HG03159 (cell line): ENCODE measurements at regions not wholly inside any gene's neighbourhood (a gene's known extent, or its start where the extent isn't known, plus 50 kb on each side); places are given as distances from the start of the nearest gene placed in this dataset.
"Not testable (repeated sequence)": the region's sequence is repeated elsewhere in the genome, so short reads cannot be mapped to it uniquely, and the experiment has no call there.

ENCODE experiments used
- ATAC-seq: cut with Tn5 transposase; IDR thresholded peaks from one replicate; pipeline ENCODE4 v1.9.1; 2021; ENCODE audit warnings: mild to moderate bottlenecking, moderate library complexity; ENCODE audit not compliant: unreplicated experiment

DNA sequence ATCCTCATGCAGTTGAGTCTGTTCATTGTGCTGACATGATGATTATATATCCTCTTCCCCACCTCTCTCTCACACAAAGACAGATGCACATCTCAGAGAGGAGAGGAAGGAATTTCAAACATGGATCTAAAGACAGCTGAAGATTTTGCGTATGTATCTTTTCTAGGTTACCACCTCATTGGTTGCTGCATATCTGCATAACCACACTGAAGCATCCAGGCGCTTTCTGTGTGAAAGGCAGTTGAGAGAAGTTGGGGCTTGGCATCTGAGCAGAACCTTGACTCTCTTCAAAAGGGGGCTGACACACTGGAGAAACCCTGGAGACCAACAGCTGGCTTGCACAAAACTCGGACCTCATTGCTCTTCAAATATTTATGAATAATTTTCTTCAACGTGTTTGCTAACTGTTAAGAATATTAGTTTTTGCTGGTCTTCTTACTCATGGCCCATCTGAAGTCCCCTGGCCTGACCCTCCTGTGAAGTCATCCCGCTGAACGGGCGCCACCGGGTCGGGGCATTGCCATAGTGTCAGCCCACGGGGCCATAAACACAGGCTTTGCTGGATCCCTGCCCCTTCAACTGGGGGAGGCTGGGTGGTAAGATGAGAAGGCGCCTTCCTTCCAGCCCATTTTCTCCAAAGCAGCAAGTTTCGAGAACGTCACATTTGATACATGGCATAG, 593.2 kb upstream of the CLINT1 start:
- ATAC-seq: no peak

- ATAC-seq: no peak
Measured at GRCh38 chr5:158451203-158451992, 592.5 kb upstream of the CLINT1 start.

GRCh38 chr5:158450751-158451171, 591.8 kb upstream of the CLINT1 start:
- ATAC-seq: no peak

- not testable (repeated sequence) for ATAC-seq
Measured at GRCh38 chr5:158446761-158447160, 587.8 kb upstream of the CLINT1 start.

- not testable (repeated sequence) for ATAC-seq
Measured at GRCh38 chr5:158439204-158439603, 580.3 kb upstream of the CLINT1 start.

DNA sequence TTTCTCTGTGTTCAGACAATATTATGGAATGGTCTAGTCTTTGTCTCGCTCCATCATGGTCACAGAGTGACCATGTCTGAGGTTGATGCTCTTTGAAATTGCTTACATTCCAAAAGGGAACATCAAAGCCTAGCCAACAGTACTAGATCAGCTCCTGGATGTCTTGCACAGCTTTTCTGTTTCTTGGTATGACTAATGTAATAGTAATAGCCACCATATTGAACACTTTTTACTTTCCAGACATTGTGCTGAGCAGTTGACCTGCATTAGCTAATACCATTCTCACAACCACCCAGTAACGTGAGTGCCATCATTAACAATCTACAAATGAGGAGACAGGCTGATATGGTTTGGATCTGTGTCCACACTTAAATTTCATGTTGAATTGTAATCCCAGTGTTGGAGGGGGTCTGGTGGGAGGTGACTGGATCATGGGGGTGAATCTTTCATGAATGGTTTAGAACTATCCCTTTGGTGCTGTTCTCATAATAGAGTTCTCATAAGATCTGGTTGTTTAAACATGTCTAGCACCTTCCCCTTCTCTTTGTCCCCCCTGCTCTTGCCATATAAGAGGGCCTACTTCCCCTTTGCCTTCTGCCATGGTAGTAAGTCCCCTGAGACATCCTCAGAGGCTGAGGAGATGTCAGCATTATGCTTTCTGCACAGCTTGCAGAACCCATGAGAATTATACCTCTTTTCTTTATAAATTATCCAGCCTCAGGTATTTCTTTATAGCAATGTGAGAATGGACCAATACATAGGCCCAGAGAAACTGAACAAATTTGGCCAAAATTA, 577.5 kb upstream of the CLINT1 start:
- ATAC-seq: no peak

DNA sequence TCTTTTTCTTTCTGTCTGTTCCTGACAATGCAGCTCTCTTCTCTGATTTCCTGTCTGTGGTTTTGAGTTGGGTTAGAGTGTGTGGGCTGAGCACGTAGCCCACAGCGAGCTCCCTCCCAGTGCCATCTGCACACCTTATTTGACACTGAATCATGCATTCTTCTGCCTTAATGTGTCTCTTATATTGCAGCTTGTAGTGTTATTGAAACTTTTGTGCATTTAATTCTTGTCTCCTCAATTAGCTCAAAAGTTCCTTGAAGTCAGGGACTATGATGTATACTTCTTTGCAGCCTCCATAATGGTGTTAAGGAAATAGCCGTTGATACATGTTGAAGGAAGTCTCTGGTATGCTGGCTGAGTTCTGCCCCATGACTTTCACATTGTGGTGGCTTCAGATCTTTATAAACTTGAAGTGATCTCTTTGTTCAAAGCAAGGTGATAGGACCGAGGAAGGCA, 576.2 kb upstream of the CLINT1 start:
- ATAC-seq: peak; percentile 52

DNA sequence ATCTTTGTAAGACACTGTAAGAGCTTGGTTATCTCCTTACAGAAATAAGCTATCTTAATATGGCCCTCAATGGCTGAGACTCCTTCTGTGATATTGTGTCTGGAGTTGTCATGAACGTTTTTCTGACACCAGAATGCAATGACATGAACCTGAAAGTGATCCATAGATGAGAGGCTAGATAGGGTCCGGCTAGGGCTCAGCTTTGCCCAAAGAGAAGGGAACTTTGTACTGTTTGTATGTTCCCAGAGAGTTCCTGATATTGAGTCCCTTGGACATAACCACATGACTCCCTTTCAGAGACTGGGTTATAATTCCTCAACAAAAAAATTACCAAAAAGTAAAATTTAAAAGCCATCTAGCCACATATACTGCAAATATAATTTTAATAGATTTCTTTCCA, 575.8 kb upstream of the CLINT1 start:
- no peak for ATAC-seq

DNA sequence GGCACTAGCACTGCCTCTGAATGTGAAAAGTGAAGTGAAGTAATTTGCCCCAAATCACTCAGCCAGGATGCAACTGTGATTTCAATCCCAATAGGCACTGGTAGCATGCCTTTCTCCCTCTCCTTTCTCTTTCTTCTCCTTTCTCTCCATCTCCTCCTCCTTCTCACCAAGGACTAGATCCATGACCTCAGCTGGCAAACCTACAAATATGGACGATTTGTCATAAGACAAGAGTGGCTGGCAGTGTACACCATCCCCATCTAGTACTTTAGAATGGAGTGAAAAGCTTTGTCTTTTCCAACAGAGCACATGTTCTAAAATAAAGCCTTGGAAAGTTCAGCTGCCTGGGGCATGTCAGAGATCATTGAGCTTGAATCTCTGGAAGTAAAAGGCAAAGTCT, 574.7 kb upstream of the CLINT1 start:
- ATAC-seq: no peak

DNA sequence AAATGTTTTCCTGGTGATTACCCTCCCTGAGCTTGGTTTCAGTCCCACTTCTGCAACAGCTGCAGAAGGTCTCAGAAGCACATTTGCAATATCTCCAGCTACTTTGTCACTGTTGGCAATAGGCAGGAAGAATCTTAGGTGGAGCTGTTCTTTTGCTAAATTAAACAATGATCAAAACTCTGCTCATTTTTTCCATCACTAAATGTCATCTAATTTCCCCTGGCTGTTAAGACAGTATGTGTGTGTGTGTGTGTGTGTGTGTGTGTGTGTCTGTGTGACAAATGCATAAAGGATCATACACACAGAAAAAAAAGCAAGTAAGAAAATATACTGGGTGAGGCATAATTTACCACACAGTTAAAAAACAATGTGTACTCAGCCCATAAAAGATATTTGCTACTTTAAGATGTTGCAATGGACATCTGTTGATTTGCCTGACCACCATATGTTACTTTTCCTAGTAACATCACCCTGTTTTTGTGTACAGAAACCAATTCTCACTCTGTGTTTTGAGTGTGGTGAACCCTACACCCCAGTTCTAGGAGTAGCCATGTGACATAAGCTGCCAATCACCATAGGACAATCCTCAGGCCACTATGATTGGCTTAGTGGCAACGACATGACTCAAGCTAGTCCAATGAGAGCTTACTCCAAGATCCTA, 572.6 kb upstream of the CLINT1 start:
- peak; percentile 53 for ATAC-seq

- no peak for ATAC-seq
Measured at GRCh38 chr5:158430798-158431167, 571.8 kb upstream of the CLINT1 start.

DNA sequence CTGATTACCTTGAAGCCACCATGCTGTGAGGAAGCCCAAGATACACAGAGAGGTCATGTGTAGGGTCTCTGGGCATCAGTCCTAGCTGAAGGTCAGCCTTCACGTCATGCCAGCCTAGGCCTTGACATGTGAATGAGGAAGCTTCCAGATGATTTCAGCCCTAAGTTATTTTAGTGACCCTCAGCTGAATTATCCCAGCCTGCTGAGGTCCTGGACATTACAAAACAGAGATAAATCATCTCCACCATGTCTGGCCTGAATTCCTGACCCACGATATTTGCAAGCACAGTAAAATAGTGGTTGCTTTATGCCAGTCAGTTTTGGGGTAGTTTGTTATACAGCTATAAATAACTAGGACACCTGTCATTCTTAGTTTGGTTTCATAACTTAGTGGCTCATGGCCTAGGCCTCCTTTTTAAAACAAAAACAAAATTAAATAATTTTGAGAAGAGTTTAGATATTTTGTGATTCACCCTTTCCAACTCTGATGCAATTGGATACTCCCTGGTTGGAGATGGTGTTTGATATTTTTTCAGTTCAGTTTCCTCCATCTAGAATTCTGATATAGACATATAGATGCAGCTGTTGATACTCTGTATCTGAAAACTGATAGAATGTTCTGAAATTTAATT, 571.3 kb upstream of the CLINT1 start:
- ATAC-seq: no peak

GRCh38 chr5:158429564-158429963, 570.6 kb upstream of the CLINT1 start:
- ATAC-seq: no peak

DNA sequence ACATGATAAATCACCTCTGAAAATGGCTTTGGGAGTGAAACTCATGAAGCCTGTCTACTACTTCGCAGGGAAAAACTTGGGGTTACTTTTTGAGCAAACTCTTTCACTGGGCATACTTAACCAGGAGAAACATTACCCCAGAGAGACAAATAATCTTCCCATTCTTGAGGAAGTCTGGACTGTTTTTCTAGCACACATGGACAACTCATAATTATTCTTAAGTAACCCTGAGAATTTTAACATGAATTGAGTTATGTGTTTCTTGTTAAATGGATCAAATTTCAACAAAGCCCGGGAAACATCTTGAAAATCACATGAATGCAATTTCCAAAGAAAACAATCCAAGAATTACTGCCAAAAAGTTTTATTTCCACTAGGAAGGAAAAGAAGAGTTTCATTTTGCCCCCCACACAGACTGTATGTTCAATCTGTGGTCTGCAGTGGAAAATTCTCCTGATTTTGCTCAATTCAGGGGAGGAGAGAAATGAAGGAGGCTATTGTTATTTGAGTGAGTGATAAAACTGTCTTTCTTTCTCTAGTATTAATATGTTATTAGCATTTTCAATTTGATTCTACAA, 564.8 kb upstream of the CLINT1 start:
- ATAC-seq: no peak

DNA sequence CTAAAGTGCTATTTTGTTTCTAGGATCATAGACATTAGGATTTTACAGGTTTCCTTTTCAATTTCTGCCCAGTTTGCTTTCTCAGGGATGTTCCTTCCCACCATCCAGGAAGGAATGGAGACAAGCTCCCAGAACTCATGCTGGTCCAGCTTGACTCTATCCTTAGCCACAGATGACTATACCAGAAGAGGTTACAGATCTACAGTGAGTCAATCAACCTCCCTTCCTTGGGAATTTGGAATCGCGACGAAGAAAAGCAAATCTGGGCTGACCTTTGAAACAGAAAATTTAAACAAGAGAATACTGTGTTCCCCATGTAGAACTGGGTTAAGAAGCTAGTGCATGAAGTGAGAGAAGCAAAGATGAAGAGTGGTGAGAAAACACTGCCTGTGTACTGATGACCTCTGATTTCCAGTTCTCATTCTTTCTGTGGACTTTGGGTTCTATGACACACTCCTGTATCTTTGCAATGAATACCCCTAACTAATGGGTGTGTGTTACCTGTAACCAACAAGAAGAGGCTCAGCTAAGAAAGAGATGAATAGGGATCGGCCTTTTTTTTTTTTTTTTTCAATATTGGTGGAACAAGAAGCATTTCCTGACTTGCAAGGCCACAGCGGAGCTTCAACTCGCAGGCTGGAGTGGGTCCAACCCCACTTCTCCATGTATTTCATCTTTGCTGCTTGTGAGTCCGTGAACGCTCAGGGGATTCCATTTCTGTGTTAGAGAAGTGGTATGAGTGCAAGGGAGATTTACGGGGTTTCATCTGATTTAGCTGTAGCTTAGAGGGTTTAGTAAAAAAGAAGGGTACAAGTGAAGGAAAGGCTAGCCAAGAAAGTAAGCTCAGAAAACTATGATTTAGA, 563.9 kb upstream of the CLINT1 start:
- ATAC-seq: no peak

DNA sequence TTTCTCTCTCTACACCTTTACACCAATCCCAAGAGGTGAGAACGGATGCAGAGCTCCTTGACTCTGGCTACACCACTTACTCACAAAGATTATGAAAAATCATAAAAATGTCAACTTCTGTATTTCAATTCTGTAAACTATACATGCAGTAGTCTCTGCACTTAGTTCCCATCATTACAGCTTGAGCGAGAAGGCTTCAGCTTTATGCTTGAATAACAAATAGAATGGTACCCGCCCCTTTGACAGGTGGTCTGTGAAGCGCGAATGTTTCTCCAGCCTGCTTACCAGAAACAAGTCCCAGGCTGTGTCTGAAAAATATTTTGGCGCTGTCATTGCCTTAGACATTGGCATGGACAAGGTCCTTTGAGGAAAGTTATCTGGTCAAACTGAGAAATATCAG, 562.4 kb upstream of the CLINT1 start:
- ATAC-seq: no peak

- no peak for ATAC-seq
Measured at GRCh38 chr5:158419186-158419585, 560.2 kb upstream of the CLINT1 start.

- ATAC-seq: no peak
Measured at GRCh38 chr5:158414780-158415179, 555.8 kb upstream of the CLINT1 start.

DNA sequence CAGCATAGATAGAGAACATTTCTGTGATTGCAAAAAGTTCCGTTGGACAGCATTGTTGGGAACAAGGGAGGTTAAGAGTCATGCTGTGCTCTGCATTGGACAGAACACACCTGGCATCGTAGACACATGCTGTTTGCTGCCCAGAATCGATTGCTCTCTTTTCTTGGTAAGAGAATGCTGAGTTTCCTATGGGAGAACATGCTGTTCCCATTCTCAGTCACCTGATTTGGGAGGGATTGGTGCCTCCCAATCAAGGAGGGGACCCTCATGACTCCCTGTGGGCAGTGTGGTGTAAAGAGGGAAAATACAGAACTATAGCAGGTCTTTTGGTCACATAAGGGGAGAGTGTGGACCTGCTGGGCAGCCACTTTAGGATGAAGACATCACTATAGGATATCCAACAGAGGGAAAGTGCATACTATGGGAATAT, 555.4 kb upstream of the CLINT1 start:
- ATAC-seq: no peak
